RPMI7951 (cell line): ENCODE measurements at regions not wholly inside any gene's neighbourhood (a gene's known extent, or its start where the extent isn't known, plus 50 kb on each side); places are given as distances from the start of the nearest gene placed in this dataset.
"Not testable (repeated sequence)": the region's sequence is repeated elsewhere in the genome, so short reads cannot be mapped to it uniquely, and the experiment has no call there.

Experiments
- DNase-seq: peaks from one replicate; pipeline ENCODE4 v3.0.0-alpha.2; 2012; ENCODE audit warnings: low read depth

DNA sequence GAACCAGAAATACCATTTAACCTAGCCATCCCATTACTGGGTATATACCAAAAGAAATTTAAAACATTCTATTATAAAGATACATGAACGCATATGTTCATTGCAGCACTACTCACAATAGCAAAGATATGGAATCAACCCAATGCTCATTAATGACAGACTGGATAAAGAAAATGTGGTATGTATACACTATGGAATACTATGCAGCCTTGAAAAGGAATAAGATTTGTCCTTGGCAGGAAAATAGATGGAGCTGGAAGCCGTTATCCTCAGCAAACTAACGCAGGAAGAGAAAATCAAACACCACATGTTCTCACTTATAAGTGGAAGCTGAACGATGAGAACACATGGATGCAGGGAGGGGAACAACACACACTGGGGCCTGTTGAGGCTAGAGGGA is 146.1 kb upstream of the HMGA2 start:
- DNase-seq, result not testable (repeated sequence)

GRCh38 chr12:65681226-65681625 is 143.1 kb upstream of the HMGA2 start:
- no peak for DNase-seq

- no peak for DNase-seq
Observed at GRCh38 chr12:65682112-65682511, 142.2 kb upstream of the HMGA2 start.

GRCh38 chr12:65684906-65685305 is 139.4 kb upstream of the HMGA2 start:
- DNase-seq, result no peak

DNA sequence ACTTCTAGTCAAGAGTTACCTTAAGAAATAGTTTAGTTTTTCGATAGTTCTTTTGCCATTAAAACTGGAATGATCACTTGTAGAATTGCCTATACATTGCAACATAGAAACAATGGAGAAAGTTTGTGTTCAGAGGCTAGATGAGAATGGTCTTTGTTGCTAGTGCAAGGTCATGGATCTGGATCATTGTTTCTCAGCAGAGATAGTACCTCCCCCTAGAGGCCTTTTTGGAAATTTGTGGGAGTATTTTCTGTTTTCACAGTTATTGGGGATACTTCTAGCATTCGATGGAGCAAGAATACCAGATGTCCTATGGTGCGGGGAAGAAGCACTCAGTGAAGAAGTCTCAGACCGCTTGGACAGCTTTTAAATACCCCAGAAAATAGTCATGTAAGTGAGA is 138.8 kb upstream of the HMGA2 start:
- DNase-seq, result peak; percentile 61

GRCh38 chr12:65689508-65689907 is 134.8 kb upstream of the HMGA2 start:
- DNase-seq, result no peak

DNA sequence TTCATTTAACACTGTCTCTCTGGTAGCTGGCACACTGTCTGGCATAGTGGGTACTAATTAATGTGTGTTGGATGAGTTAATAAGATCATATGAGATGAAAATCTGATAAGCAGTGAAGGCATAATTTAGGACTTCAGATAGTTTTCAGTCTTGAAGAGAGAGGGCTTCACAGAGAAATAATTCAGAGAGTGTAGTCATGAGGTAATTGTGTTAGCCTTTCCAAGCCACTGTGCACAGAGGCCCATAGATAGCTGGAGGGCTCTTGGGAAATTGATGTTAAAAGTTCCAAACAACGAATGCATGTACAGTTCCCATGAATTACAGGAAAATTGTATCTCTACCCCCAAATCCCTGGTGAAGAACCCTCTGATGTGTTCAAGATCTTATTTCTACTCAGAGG is 133.8 kb upstream of the HMGA2 start:
- DNase-seq, result no peak

- no peak for DNase-seq
Observed at GRCh38 chr12:65694130-65694529, 130.2 kb upstream of the HMGA2 start.

DNA sequence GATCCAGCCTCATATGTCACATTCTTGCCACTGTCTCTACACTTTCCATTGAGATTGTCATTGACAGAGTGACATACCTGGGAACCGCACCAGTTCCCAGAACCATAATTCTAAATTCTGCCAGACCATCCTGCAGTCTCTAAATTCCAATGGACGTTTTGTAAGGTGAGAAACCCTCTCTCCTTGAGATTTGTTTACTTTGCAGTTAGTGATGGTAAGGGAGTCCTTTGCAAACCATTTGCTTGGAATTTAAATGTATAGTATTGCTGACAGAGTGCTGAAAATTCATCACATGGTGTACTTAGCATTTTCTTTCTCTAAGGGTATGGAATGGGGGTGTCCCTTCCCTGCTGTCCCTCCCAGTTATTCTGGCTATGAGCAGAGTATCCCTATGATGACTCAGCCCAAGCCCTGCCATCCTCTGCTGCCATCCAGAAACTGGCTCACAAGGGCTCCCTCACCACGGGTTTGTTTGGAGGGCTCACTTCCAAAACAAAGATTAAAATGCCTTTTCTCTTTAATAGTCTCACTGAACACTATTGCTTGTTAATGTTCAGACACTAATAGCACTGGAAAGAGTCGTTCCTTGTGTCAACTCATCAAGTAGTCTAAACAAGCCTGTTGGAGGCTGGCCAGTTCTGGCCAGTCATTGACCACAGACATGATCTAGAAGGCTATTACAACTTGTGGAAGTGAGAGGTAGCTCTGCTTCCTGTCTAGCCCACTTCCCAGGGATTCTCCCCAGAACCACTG is 129.0 kb upstream of the HMGA2 start:
- DNase-seq, result peak; percentile 99

DNA sequence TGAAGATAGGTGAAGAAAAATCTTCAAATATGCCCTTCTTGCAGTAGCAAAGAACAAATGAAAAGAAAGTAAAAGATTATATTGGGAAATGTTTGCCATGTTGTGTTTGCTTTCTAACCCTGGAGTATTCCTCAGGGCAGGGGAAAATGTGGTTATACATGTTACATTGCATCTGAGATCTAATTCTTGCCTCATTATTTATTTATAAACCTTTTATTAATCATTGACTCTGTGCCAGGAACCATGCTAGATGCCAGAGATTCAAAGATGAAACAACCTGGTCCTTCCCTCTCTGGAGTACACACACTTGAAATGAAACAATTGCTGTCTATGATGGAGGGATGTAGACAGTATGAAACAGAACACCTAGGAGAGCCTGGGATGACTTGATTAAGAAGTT is 128.1 kb upstream of the HMGA2 start:
- no peak for DNase-seq

- peak; percentile 76 for DNase-seq
Observed at GRCh38 chr12:65699251-65699650, 125.0 kb upstream of the HMGA2 start.

DNA sequence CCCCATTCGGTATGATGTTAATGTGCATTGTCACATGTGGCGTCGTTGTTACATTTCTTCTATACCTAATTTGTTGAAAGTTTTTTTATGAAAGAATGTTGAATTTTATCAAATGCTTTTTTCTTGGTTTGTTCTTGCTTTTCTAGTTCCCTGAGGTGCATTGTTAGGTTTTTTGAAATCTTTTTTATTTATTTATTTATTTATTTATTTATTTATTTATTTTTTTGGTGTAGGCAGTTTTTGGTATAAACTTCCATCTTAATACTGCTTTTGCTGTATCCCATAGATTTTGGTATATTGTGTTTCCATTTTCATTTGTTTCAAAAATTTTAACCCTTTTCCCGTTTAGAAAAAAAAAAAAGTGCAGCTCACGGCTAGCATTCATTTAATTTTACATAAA is 121.1 kb upstream of the HMGA2 start:
- DNase-seq, result no peak

DNA sequence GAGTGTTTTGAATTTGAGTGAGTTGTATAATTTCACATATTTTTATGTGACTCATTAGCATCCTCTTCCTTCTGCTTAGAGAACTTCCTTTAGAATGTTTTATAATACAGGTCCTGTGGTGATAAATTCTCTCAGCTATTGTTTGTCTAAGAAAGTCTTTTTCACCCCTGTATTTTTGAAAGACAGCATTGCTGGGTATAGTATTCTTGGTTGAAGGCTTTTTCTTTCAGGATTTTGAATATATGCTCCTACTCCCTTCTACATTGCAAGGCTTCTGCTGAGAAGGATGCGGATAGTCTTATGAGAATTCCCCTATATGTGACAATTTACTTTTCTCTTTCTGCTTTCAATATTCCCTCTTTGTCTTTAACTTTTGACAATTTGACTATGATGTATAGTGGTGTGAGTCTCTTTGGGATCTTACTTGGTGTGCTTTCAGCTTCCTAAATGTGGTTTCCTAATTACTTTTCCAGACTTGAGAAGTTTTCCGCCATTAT is 118.9 kb upstream of the HMGA2 start:
- no peak for DNase-seq

GRCh38 chr12:65707051-65707450 is 117.2 kb upstream of the HMGA2 start:
- no peak for DNase-seq

- DNase-seq, result no peak
Observed at GRCh38 chr12:65712260-65713004, 111.9 kb upstream of the HMGA2 start.

DNA sequence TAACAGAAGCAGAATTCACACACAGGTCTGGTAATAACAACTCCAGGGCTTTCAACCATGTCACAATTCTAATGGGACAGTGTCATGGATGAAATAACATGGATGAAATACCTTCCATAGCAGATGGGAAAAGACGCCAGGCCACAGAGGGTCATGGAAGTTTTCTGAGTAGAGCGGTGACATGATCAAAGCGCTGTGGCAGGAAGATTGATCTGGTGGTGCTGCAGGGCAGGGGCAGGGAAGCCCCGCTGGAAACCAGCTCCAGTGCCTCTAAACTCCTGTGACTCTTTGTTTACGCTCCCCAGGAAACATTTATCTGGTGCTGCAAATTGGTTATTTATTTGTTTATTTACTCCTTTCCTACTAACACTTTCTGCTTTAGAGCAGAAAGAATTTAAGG is 108.3 kb upstream of the HMGA2 start:
- no peak for DNase-seq

DNA sequence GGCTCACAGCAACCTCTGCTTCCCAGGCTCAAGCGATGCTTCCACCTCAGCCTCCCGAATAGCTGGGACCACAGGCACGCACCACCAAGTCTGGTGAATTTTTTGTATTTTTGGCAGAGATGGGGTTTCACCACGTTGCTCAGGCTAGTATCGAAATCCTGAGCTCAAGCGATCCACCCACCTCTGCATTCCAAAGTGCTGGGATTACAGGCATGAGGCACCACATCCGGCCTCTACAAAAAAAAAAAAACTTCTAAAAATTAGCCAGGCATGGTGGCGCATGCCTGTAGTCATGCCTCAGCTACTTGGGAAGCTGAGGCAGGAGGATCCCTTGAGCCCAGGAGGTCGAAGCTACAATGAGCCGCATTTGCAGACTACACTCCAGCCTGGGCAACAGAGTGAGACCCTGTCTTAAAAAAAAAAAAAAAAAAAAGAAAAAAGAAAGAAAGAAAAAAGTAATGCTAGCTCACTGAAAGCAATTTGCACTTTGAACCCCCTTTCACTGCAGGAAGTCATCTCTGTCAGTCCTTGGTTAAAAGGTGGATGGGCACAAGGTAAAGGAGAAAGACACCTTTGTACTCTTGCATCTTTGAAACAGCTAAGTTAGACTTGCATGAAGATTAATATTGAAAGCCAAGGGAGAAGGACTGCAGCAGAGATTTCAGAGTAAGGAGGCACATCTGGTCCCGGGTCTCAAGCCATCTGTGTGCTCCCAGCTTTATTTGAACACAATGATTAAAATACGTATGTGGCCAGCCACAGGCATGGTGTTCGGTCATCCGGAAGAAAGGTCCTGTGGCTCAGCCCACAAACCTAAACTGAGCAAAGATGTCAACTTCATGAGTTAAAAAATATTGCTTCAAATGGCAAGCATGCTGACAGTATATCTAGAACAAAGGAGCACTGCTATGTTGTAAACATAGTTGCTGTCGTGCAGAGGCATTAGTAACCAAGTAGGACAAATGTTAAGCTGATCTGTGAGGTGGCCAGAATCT is 103.8 kb upstream of the HMGA2 start:
- DNase-seq, result peak; percentile 93

- DNase-seq, result no peak
Observed at GRCh38 chr12:65721541-65722190, 102.6 kb upstream of the HMGA2 start.

GRCh38 chr12:65725376-65725775 is 98.9 kb upstream of the HMGA2 start:
- peak; percentile 60 for DNase-seq

DNA sequence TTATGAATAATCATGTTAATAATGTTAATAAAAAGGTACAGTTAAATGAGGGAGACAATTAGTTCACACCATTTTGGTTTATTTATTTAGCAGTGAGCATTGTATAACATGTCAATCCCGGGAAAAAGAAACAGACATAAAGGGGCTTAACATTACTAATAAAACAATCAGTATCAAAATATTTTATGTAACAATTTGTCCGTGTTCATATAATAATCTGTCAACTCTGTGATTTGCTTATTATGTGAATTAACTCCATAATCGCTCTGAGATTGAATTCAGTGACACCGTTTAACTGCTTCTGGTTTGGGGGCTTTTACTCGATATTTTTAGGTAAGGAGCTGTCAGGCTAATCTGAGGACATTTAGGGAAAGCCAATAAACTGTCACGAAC is 95.8 kb upstream of the HMGA2 start:
- DNase-seq, result no peak
